ENCODE measurements at regions not wholly inside any gene's neighbourhood (a gene's known extent, or its start where the extent isn't known, plus 50 kb on each side); places are given as distances from the start of the nearest gene placed in this dataset.

DNA sequence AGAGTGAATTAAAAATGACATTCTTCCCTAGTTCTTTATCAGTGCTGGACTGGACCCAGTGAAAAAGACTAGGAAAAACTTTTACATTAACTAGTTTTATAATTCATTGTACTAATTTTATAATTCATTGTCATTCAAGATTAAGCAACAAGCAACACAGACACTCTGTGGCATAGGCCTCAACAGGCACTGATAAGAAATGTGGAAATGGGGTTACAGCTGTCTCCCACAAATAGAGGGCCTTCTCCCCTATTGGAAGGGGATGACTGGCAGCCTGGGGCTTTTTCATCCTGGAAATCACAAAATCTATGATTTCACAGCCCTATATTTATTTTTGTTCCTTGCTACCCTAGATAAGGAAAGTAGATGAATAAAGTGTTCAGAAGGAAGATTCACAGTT is 370.6 kb downstream of the GBE1 start:
- TF ChIP-seq, protein P1, sequence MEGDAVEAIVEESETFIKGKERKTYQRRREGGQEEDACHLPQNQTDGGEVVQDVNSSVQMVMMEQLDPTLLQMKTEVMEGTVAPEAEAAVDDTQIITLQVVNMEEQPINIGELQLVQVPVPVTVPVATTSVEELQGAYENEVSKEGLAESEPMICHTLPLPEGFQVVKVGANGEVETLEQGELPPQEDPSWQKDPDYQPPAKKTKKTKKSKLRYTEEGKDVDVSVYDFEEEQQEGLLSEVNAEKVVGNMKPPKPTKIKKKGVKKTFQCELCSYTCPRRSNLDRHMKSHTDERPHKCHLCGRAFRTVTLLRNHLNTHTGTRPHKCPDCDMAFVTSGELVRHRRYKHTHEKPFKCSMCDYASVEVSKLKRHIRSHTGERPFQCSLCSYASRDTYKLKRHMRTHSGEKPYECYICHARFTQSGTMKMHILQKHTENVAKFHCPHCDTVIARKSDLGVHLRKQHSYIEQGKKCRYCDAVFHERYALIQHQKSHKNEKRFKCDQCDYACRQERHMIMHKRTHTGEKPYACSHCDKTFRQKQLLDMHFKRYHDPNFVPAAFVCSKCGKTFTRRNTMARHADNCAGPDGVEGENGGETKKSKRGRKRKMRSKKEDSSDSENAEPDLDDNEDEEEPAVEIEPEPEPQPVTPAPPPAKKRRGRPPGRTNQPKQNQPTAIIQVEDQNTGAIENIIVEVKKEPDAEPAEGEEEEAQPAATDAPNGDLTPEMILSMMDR (IDR thresholded peaks at IDR 0.05): no peak
- TF ChIP-seq POLR2A (IDR thresholded peaks at IDR 0.05): no peak

Measured in prostate gland (tissue), 2 donors.